H1 (cell line): ENCODE measurements at regions not wholly inside any gene's neighbourhood (a gene's known extent, or its start where the extent isn't known, plus 50 kb on each side); places are given as distances from the start of the nearest gene placed in this dataset.

Experiments
- CTCF ChIA-PET: fragments of 300-600 bp; sonication (Branson Sonifier 250); formaldehyde crosslinking; loops from one replicate; lab custom pipeline; 2021; ENCODE audit not compliant: partially characterized antibody; lab: Charles Lee
- POLR2A ChIA-PET: fragments of 300-600 bp; sonication (Branson Sonifier 250); formaldehyde crosslinking; loops from one replicate; lab custom pipeline; 2021; ENCODE audit warnings: inconsistent platforms; ENCODE audit not compliant: partially characterized antibody; lab: Charles Lee
- DNase-seq, 2 experiments: peaks; one replicate each; pipeline versions ENCODE4 v3.0.0 to v3.0.0-alpha.2; 2010 to 2022; ENCODE audit warnings: low spot score in 2 of 2, low read depth in 1 of 2, mixed read lengths in 1 of 2
- FAIRE-seq: peaks from 2 replicates; lab custom pipeline; 2011; peaks lifted over from hg19 to GRCh38; lab: Jason Lieb, UNC
- H2AFZ ChIP-seq: 2 replicates; pipeline ENCODE4 v1.8.1; 2012; ENCODE audit warnings: low read length, inconsistent platforms
- H2AK5ac ChIP-seq: 2 replicates; pipeline ENCODE4 v1.6.1; 2013; ENCODE audit warnings: low read depth, low read length
- H2BK120ac ChIP-seq: replicated peaks from 2 replicates; pipeline ENCODE3; 2013; ENCODE audit warnings: low read depth, low read length, inconsistent platforms
- H2BK12ac ChIP-seq: 2 replicates; pipeline ENCODE4 v1.6.1; 2013; ENCODE audit warnings: low read depth, low read length
- H2BK15ac ChIP-seq: 2 replicates; pipeline ENCODE4 v1.6.1; 2013; ENCODE audit warnings: low read length
- H2BK20ac ChIP-seq: 2 replicates; pipeline ENCODE4 v1.6.1; 2013; ENCODE audit warnings: low read length
- H2BK5ac ChIP-seq: 2 replicates; pipeline ENCODE4 v1.6.1; 2013; ENCODE audit warnings: low read depth, low read length
- H3K14ac ChIP-seq: 2 replicates; pipeline ENCODE4 v1.6.1; 2013; ENCODE audit warnings: inconsistent platforms; ENCODE audit not compliant: insufficient read length
- H3K18ac ChIP-seq: 2 replicates; pipeline ENCODE4 v1.6.1; 2013; ENCODE audit warnings: low read length; ENCODE audit errors: extremely low read depth
- H3K23ac ChIP-seq: 2 replicates; pipeline ENCODE4 v1.6.1; 2013; ENCODE audit warnings: inconsistent platforms; ENCODE audit not compliant: insufficient read length
- H3K23me2 ChIP-seq: 2 replicates; pipeline ENCODE4 v1.6.1; 2013; ENCODE audit warnings: low read depth, low read length
- H3K27ac ChIP-seq: 2 replicates; pipeline ENCODE4 v1.6.1; 2011; ENCODE audit warnings: low read depth, low read length, inconsistent platforms
- H3K27me3 ChIP-seq, 4 experiments: replicated peaks in 1 of 4; 1 replicate in 1 of 4; 2 replicates in 3 of 4; pipeline versions ENCODE4 v1.6.1 to v1.8.1; 2011 to 2013; ENCODE audit warnings: low read length in 3 of 4, mild to moderate bottlenecking in 3 of 4, inconsistent platforms in 2 of 4, mixed read lengths in 2 of 4, moderate library complexity in 1 of 4; ENCODE audit not compliant: control insufficient read depth in 3 of 4, insufficient read depth in 3 of 4; ENCODE audit errors: extremely low read depth in 1 of 4
- H3K36me3 ChIP-seq, 4 experiments: 2 replicates each; pipeline versions ENCODE4 v1.6.1 to v1.8.1; 2011 to 2013; ENCODE audit warnings: mild to moderate bottlenecking in 4 of 4, low read length in 3 of 4, moderate library complexity in 2 of 4, control low read depth in 1 of 4, inconsistent platforms in 1 of 4; ENCODE audit not compliant: insufficient read depth in 4 of 4, control insufficient read depth in 2 of 4
- H3K4ac ChIP-seq: replicated peaks from 2 replicates; pipeline ENCODE3; 2013; ENCODE audit warnings: low read length, low read depth, mixed read lengths, inconsistent platforms; ENCODE audit not compliant: insufficient read length
- H3K4me1 ChIP-seq, 4 experiments: replicated peaks in 1 of 4; 1 replicate in 1 of 4; 2 replicates in 3 of 4; pipeline versions ENCODE4 v1.6.1 to v1.8.1; 2011 to 2013; ENCODE audit warnings: low read length in 3 of 4, inconsistent platforms in 2 of 4, mixed read lengths in 1 of 4; ENCODE audit not compliant: insufficient read depth in 4 of 4, control insufficient read depth in 3 of 4
- H3K4me2 ChIP-seq, 2 experiments: 2 replicates each; pipeline versions ENCODE4 v1.6.1 to v1.8.1; 2011 to 2013; ENCODE audit warnings: low read depth in 2 of 2, low read length in 2 of 2, control low read depth in 1 of 2, inconsistent platforms in 1 of 2, mild to moderate bottlenecking in 1 of 2; ENCODE audit not compliant: insufficient read depth in 1 of 2
- H3K4me3 ChIP-seq, 4 experiments: fragments of 200-600, 300-600 bp in 1 of 4; sonication (generic), shearing (Covaris generic), sonication (Bioruptor Twin) in 1 of 4; 2 replicates each; pipeline versions ENCODE4 v1.5.1 to v1.8.1; 2011 to 2016; ENCODE audit warnings: low read length in 4 of 4, low read depth in 3 of 4, control low read depth in 2 of 4, inconsistent platforms in 2 of 4, mild to moderate bottlenecking in 2 of 4, mixed read lengths in 1 of 4, moderate library complexity in 1 of 4; ENCODE audit not compliant: insufficient read depth in 2 of 4; ENCODE audit errors: extremely low read depth in 1 of 4
- H3K56ac ChIP-seq: replicated peaks from 2 replicates; pipeline ENCODE3; 2013; ENCODE audit warnings: low read depth, mild to moderate bottlenecking, mixed read lengths, low read length, inconsistent platforms; ENCODE audit not compliant: insufficient read length
- H3K79me1 ChIP-seq: 2 replicates; pipeline ENCODE4 v1.6.1; 2013; ENCODE audit warnings: low read depth, low read length, control low read depth
- H3K79me2 ChIP-seq, 2 experiments: 2 replicates each; pipeline versions ENCODE4 v1.6.1 to v1.8.1; 2012 to 2013; ENCODE audit warnings: low read length in 2 of 2, mild to moderate bottlenecking in 2 of 2, inconsistent platforms in 1 of 2; ENCODE audit not compliant: insufficient read depth in 2 of 2, control insufficient read depth in 1 of 2
- H3K9ac ChIP-seq, 4 experiments: replicated peaks in 1 of 4; 1 replicate in 1 of 4; 2 replicates in 3 of 4; pipeline versions ENCODE4 v1.6.1 to v1.8.1; 2011 to 2013; ENCODE audit warnings: low read depth in 3 of 4, low read length in 3 of 4, control low read depth in 2 of 4, mild to moderate bottlenecking in 2 of 4, moderate library complexity in 2 of 4, inconsistent platforms in 1 of 4; ENCODE audit errors: extremely low read depth in 1 of 4
- H3K9me3 ChIP-seq, 2 experiments: 2 replicates each; pipeline versions ENCODE4 v1.6.1 to v1.8.1; 2012 to 2013; ENCODE audit warnings: mild to moderate bottlenecking in 2 of 2, moderate library complexity in 2 of 2, control low read depth in 1 of 2, inconsistent platforms in 1 of 2, low read depth in 1 of 2, low read length in 1 of 2, mixed read lengths in 1 of 2; ENCODE audit not compliant: insufficient read depth in 2 of 2
- H4K20me1 ChIP-seq, 2 experiments: replicated peaks in 1 of 2; 2 replicates each; pipeline versions ENCODE3 to v1.8.1; 2011 to 2013; ENCODE audit warnings: inconsistent platforms in 2 of 2, low read length in 2 of 2, mild to moderate bottlenecking in 1 of 2; ENCODE audit not compliant: insufficient read depth in 2 of 2, control insufficient read depth in 1 of 2
- H4K5ac ChIP-seq: 2 replicates; pipeline ENCODE4 v1.6.1; 2013; ENCODE audit warnings: low read length, low read depth, mixed read lengths, inconsistent platforms; ENCODE audit not compliant: insufficient read length
- H4K8ac ChIP-seq: 2 replicates; pipeline ENCODE4 v1.8.0; 2013; ENCODE audit warnings: mild to moderate bottlenecking, moderate library complexity, low read length, inconsistent platforms; ENCODE audit not compliant: insufficient read depth; ENCODE audit errors: extremely low read depth
- H4K91ac ChIP-seq: replicated peaks from 2 replicates; pipeline ENCODE3; 2013; ENCODE audit warnings: low read length, mixed read lengths, inconsistent platforms; ENCODE audit not compliant: insufficient read length
- ASH2L ChIP-seq: fragments of 200-600, 300-600 bp; sonication (generic); IDR thresholded peaks from one replicate; pipeline ENCODE4 v1.7.1; 2017; ENCODE audit warnings: low read length
- YY1 ChIP-seq: IDR thresholded peaks from 2 replicates; pipeline ENCODE4 v1.6.1; 2011; ENCODE audit warnings: low read depth, mild to moderate bottlenecking, low read length
- WGBS, 2 experiments: shearing (Covaris generic) in 1 of 2; methylation state at CpG; one replicate each; pipeline versions ENCODE4 v1.1.6 to v1.1.7; 2013 to 2015; ENCODE audit warnings: low lambda C conversion rate in 2 of 2, mixed read lengths in 2 of 2, inconsistent platforms in 1 of 2, low coverage in 1 of 2, missing lambda C conversion rate in 1 of 2; ENCODE audit not compliant: insufficient replicate concordance in 2 of 2, insufficient coverage in 1 of 2, insufficient read length in 1 of 2; ENCODE audit errors: extremely low coverage in 1 of 2, missing lambda C conversion rate in 1 of 2; 5-methylcytosine and 5-hydroxymethylcytosine counted together

GRCh38 chr18:77374446-77374805 lies 124.8 kb downstream of the GALR1 start:
- Histone ChIP-seq H3K4ac (no peak overlapping the region), H3K18ac (no peak overlapping the region), H3K14ac (no peak overlapping the region), H4K5ac (no peak overlapping the region), H3K79me1 (no peaks in the 10 kb centered on the region), H3K4me3 (no peak overlapping the region), H3K36me3 (no peaks in the 10 kb centered on the region), H3K9me3 (peaks cover 5 to 6% of the 10 kb centered on the region in 2 experiments; a peak in 3 of 4 replicates), H3K23ac (no peak overlapping the region), H2BK120ac (no peak overlapping the region), H2BK20ac (no peak overlapping the region), H3K23me2 (no peaks in the 10 kb centered on the region), H2BK12ac (no peak overlapping the region), H4K20me1 (peaks cover 0 to 2% of the 10 kb centered on the region in 2 experiments), H3K27me3 (no peaks in the 10 kb centered on the region), H2BK5ac (no peak overlapping the region), H3K79me2 (no peaks in the 10 kb centered on the region), H2BK15ac (no peak overlapping the region), H3K56ac (no peak overlapping the region), H4K91ac (no peak overlapping the region), H4K8ac (no peak overlapping the region), H2AFZ (0 out of 2 replicates have a peak overlapping the region, but pooled peaks have one; percentile 37), H3K27ac (no peak overlapping the region), H3K9ac (no peak overlapping the region), H3K4me1 (peaks cover 0 to 6% (median 0%) of the 10 kb centered on the region in 4 experiments; a peak in 1 of 7 replicates), H3K4me2 (no peak overlapping the region), H2AK5ac (no peak overlapping the region)
- FAIRE-seq (no peak), DNase-seq (no peak)
- ChIA-PET POLR2A (no interaction called here), CTCF (no interaction called here)
- WGBS, 2 experiments, result 62% methylated on average over 10 of the region's 10 CpGs; no CpG with 5 or more reads in 1 of the 2 experiments
- no peak for TF ChIP-seq ASH2L
- no peak for TF ChIP-seq YY1
